Activated CD8-positive, alpha-beta memory T cell treated with anti-CD3 and anti-CD28 coated beads, Interleukin-2, amount 50 U/mL, for 4 hours (primary cell): ENCODE measurements at regions not wholly inside any gene's neighbourhood (a gene's known extent, or its start where the extent isn't known, plus 50 kb on each side); places are given as distances from the start of the nearest gene placed in this dataset.
"Not testable (repeated sequence)": the region's sequence is repeated elsewhere in the genome, so short reads cannot be mapped to it uniquely, and the experiment has no call there.

Experiments used
- DNase-seq: peaks from one replicate; pipeline ENCODE4 v3.0.0-alpha.2; 2020

DNA sequence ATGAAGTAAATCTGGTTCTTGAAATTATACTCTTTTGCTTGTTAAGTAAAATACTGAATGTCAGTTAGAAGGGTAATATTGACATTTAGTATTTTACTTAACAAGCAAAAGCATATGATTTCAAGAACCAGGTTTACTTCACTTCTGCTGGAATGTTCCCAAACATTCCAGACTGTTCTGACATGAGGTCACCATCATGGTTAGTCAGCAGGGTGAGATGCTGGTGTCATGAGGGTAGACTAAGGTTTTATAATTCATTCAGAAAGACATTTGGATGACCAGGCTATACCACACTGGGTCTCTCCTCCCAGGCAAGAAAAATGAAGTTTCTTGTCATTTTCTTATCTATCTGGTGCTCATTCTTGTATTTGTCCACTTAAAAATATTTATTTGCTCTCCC is 414.4 kb upstream of the MMS22L start:
- DNase-seq: no peak

DNA sequence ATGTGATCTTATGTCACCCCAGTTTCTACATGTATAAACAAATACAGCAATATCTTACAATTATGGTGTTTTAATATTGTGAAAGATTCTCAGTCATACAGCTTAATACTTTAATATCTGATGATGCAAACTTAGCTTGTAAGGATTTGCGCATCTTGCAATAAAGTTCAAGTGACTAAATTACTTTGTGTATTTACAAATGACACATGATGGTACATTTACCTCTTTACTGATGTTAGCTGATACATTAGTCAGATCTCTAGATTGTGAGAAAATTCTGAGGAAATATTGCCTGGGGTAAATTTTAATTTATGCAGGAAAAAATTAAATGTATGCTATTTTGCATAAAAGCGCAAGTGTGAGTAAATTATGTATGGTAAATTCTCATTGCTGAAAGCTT is 418.8 kb upstream of the MMS22L start:
- DNase-seq: no peak

DNA sequence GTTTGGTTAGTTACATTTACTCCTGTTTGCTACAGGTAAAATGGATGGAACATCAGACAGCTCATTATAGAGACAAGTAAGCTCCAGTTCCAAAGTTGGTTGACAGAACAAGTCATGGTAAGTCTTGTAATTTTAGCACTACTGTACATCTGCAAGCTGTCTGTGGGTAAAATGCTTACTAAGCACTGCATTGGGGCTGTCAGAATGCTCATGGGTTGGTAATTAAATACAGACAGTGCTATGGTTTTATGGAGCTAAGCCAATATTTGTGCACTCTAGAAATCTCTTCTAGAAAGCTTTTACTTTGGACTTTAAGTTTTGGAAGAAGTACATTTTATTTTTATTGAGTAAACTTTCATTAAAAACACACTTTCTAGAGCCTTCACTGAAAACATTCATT is 419.2 kb upstream of the MMS22L start:
- DNase-seq: no peak

- no peak for DNase-seq
These were observed 420.6 kb upstream of the MMS22L start for GRCh38 chr6:97703661-97704060.

DNA sequence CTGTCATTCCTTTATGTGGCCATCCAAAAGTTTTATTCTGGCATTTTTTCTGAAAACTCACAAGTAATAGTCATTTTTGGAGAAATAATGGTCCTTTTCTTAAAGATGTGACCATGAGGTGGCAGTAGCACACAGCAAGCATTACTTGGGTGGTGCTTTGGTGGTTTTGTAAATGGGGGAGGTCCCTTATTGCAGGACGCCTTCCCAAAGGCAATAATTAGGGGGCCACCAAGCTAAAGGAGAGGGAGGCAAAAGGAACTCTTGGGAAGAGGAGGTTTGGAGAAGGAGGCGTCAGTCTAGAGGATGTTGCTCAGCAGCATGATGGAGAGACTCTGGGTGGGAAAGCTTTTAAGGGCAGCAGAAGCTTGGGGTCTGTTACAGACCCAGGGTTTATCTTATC is 422.6 kb upstream of the MMS22L start:
- no peak for DNase-seq

- DNase-seq: no peak
These were observed 429.7 kb upstream of the MMS22L start for GRCh38 chr6:97712751-97713150.

DNA sequence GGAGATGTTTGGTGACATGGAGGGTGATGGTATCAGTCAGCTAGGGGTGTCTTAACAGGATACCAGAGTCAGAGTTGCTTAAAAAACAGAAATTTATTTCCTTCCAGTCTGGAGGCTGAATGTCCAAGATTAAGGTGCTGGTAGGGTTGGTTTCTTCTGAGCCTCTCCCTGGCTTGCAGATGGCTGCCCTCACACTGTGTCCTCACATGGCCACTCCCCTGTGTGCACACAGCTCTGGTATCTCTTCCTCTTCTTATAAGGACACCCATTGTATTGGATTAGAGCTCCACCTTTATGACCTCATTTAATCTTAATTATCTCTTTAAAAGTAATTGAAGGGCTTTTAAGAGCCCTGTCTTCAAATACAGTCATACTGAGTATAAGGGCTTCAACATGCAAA is 431.8 kb upstream of the MMS22L start:
- no peak for DNase-seq

- no peak for DNase-seq
These were observed 434.1 kb upstream of the MMS22L start for GRCh38 chr6:97717086-97717485.

DNA sequence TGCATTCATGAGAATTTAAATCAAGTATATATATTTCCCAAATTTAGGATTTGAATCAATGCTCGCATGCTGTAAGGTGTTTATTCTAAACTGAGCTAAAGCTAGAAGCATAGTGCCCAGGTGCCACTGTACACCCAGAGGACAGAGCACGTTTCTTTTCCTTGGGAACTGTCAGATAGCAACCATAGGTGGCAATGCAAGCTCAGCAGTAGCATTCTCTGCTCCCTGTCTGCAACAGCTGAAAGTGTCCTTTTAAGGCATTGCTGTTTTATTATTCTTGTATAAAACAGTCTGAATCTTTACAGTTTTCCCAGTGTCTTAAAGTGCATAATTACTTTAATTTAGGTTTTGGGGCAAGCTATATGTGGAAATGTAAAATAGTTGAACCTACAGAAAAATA is 443.4 kb upstream of the MMS22L start:
- DNase-seq: no peak

- no peak for DNase-seq
These were observed 449.0 kb upstream of the MMS22L start for GRCh38 chr6:97732045-97732444.

GRCh38 chr6:97757575-97757974 is 474.6 kb upstream of the MMS22L start:
- DNase-seq: no peak

DNA sequence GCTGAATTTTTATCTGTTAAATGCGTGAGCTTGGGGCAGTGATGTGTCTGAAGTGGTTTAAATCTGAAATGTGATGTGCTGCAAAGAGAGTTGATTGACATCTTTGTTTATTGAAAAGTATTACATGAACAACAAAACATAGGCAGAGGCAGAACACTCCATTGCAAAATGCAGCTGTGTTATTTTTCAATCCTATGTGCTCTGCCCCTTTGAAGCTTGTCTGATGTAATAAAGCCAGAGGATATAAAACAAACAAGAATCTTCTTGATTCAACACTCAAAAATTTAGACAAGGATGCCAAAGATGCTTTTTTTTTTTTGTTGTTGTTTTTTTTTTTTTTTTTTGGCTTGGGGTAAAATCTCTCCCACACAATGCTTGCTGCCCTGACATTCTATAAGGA is 482.4 kb upstream of the MMS22L start:
- DNase-seq: no peak

DNA sequence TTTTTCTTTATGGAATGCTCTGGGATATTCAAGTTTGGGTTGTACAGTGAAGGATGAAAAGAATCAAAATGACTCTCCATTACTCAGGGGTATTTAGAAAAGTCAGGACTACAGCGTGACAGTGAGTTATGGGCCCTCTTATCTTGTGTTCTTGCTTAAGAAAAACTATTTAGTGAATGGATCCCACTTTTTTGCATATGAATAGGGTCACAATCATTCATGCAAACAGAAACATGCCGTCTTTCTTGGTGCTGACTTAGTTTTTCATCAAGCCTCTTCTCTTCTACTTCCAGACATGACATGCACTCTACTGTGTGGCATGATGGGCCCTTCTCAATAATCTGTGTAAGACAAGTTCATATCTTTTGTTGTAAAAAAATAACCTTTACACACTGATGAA is 488.4 kb upstream of the MMS22L start:
- no peak for DNase-seq

GRCh38 chr6:97775012-97775411 is 492.0 kb upstream of the MMS22L start:
- no peak for DNase-seq

- no peak for DNase-seq
These were observed 495.4 kb upstream of the MMS22L start for GRCh38 chr6:97778290-97779038.

DNA sequence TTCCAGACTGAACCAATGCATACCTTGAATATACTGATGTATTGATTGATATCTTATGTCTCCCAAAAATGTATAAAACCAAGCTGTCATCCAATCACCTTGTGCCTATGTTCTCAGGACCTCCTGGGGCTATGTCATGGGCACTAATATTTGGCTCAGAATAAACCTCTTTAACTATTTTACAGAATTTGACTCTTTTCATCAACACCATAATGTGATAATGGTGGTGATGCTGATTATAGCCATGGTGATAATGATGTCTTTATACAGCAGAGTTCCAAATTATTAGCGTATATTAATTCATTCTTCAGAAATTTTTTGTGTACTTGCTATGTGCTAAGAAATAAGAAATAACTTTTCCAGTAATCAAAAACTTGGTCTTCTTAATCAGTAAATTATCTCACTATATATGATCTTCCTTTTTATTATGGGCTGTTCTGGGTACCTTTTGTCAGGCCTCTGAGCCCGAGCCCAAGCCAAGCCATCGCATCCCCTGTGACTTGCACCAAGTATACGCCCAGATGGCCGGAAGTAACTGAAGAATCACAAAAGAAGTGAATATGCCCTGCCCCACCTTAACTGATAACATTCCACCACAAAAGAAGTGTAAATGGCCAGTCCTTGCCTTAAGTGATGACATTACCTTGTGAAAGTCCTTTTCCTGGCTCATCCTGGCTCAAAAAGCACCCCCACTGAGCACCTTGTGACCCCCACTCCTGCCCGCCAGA is 496.2 kb upstream of the MMS22L start:
- DNase-seq: not testable (repeated sequence)

GRCh38 chr6:97790926-97791590 is 508.0 kb upstream of the MMS22L start:
- DNase-seq: no peak

GRCh38 chr6:97805596-97805995 is 522.6 kb upstream of the MMS22L start:
- no peak for DNase-seq

GRCh38 chr6:97812940-97813339 is 529.9 kb upstream of the MMS22L start:
- DNase-seq: no peak

GRCh38 chr6:97813889-97814567 is 531.0 kb upstream of the MMS22L start:
- DNase-seq: no peak

- DNase-seq: no peak
These were observed 532.3 kb upstream of the MMS22L start for GRCh38 chr6:97815301-97815812.

DNA sequence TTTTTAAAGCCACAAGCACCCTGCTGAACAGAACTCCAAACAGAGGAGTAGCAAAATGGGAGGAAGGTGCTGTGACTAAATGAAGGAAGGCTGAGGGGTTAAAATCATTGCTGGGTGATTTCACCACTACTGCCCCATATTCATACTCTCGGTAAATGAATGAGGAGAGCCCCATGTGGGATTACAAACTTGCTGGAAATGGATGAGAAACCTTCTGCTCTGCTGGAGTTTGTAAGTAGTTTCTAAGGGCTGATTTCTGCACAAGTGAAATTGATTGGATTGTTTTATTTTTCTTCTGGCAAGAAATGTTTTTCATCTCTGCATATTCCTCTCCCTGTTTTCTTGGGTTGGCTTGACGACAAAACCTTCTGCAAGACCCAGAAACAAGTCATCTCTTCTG is 533.5 kb upstream of the MMS22L start:
- no peak for DNase-seq

DNA sequence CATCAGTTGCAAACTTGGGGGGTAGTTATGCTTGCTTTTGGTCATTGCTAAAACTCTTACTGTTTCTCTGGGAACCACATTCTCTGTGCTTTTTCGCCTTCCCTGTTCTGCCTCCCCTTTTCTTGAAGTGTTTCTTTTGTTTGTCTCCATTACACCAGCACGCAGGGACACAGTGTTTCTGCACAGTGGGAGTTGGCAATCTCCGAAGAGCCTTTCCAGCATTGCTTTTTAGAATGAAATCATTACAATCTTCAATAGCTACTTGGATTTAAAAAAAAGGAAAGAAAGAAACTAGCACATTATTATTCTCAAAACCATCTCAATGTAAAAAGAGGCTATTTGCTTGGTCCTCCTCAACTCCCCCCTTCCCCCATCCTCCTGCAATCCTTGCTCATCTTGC is 536.7 kb upstream of the MMS22L start:
- DNase-seq: no peak
